ENCODE measurements at regions not wholly inside any gene's neighbourhood (a gene's known extent, or its start where the extent isn't known, plus 50 kb on each side); places are given as distances from the start of the nearest gene placed in this dataset.

GRCh38 chr3:20742903-20743552 lies 557.0 kb upstream of the SGO1 start:
- Mint-ChIP-seq H3K36me3 (ENCODE audit: unreplicated experiment) (no peaks in the 10 kb centered on the region), H3K27me3 (ENCODE audit: unreplicated experiment) (no peaks in the 10 kb centered on the region), H3K27ac (ENCODE audit: unreplicated experiment) (no peak overlapping the region), H3K4me1 (ENCODE audit: low read depth, unreplicated experiment) (peaks cover 16% of the 10 kb centered on the region), H3K9me3 (ENCODE audit: unreplicated experiment) (no peaks in the 10 kb centered on the region), H3K4me3 (ENCODE audit: unreplicated experiment) (no peak overlapping the region)
- TF ChIP-seq CTCF (IDR thresholded peaks at IDR 0.05; ENCODE audit: partially characterized antibody, unreplicated experiment): no peak
- DNase-seq: no peak

DNA sequence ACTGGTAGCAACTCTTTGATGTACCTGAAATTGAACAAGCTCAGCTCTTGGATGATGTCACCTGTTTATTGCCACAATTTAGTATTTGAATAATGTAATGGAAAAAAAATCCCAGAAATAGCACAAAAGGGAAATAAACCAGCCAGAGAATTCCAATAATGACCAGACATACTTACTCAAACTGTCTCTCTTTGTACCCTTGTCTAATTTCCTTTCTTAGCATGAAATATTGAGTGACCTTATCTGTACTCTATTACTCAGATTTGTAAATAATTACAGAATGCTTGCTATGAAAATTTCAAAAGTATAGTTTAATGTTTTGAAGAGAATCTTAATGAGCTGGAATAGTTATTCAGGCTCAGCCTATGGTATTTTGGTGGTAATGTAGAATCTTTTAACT lies 555.4 kb upstream of the SGO1 start:
- no peak overlapping the region for H3K4me3 Mint-ChIP-seq (ENCODE audit: unreplicated experiment)
- no peak overlapping the region for H3K27ac Mint-ChIP-seq (ENCODE audit: unreplicated experiment)
- no peaks in the 10 kb centered on the region for H3K9me3 Mint-ChIP-seq (ENCODE audit: unreplicated experiment)
- H3K27me3 Mint-ChIP-seq (ENCODE audit: unreplicated experiment): peaks cover 3% of the 10 kb centered on the region
- H3K36me3 Mint-ChIP-seq (ENCODE audit: unreplicated experiment): no peaks in the 10 kb centered on the region
- DNase-seq: no peak
- H3K4me1 Mint-ChIP-seq (ENCODE audit: low read depth, unreplicated experiment): peaks cover 16% of the 10 kb centered on the region
- TF ChIP-seq CTCF (IDR thresholded peaks at IDR 0.05; ENCODE audit: partially characterized antibody, unreplicated experiment): no peak

- H3K27me3 Mint-ChIP-seq (ENCODE audit: unreplicated experiment): peaks cover 3% of the 10 kb centered on the region
- H3K4me3 Mint-ChIP-seq (ENCODE audit: unreplicated experiment): no peak overlapping the region
- H3K4me1 Mint-ChIP-seq (ENCODE audit: low read depth, unreplicated experiment): peaks cover 16% of the 10 kb centered on the region
- TF ChIP-seq CTCF (IDR thresholded peaks at IDR 0.05; ENCODE audit: partially characterized antibody, unreplicated experiment): no peak
- no peaks in the 10 kb centered on the region for H3K9me3 Mint-ChIP-seq (ENCODE audit: unreplicated experiment)
- no peak overlapping the region for H3K27ac Mint-ChIP-seq (ENCODE audit: unreplicated experiment)
- no peak for DNase-seq
- H3K36me3 Mint-ChIP-seq (ENCODE audit: unreplicated experiment): no peaks in the 10 kb centered on the region
Measured at GRCh38 chr3:20739814-20740213, 553.8 kb upstream of the SGO1 start.

DNA sequence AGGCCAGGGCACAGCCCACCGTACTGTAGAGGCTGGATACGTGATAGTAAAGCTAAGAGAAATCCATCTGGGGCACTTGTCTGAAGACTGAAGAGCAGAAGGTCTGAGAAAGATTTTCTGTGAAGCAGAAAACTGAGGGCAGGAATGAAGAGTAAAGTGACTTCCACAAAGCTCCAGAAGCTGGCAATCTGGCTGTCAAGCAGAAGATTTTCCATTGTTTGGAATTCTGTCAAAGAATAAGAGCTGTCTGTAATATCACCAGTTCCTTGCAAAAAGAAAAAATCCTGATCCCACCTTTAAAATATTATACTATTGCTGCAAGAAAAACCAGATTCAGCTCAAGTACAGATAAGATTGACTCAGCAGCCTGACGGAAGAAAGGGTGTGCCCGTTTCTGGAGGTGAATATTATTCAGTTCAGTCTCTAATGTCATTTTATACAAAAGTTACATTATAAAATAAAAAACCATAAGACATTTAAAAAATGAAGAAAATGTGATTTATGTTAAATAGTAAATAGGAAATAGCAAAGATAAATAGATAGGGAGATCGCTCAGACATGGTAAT lies 550.4 kb upstream of the SGO1 start:
- DNase-seq: no peak
- no peaks in the 10 kb centered on the region for H3K36me3 Mint-ChIP-seq (ENCODE audit: unreplicated experiment)
- H3K4me1 Mint-ChIP-seq (ENCODE audit: low read depth, unreplicated experiment): peaks cover 5% of the 10 kb centered on the region
- no peaks in the 10 kb centered on the region for H3K9me3 Mint-ChIP-seq (ENCODE audit: unreplicated experiment)
- peaks cover 3% of the 10 kb centered on the region for H3K27me3 Mint-ChIP-seq (ENCODE audit: unreplicated experiment)
- no peak overlapping the region for H3K4me3 Mint-ChIP-seq (ENCODE audit: unreplicated experiment)
- no peak overlapping the region for H3K27ac Mint-ChIP-seq (ENCODE audit: unreplicated experiment)
- TF ChIP-seq CTCF (IDR thresholded peaks at IDR 0.05; ENCODE audit: partially characterized antibody, unreplicated experiment): no peak

DNA sequence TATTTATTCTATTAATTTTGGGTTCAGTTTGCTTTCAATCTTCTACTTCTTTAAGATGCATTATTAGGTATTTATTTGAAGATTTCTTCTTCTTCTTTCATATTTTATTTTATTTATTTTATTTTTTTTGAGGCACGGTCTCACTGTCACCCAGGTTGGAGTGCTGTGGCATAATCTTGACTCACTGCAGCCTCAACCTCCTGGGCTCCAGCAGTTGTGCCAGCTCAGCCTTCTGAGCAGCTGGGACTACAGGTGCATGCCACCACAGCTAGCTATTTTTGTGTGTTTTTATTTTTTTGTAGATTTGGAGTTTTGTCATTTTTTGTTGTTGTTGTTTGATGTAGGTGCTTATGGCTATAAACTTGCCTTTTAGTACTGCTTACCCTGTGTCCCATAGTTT lies 543.2 kb upstream of the SGO1 start:
- Mint-ChIP-seq H3K4me3 (ENCODE audit: unreplicated experiment) (no peak overlapping the region), H3K27me3 (ENCODE audit: unreplicated experiment) (no peaks in the 10 kb centered on the region), H3K9me3 (ENCODE audit: unreplicated experiment) (no peaks in the 10 kb centered on the region), H3K27ac (ENCODE audit: unreplicated experiment) (no peak overlapping the region), H3K4me1 (ENCODE audit: low read depth, unreplicated experiment) (no peaks in the 10 kb centered on the region), H3K36me3 (ENCODE audit: unreplicated experiment) (no peaks in the 10 kb centered on the region)
- no peak for TF ChIP-seq CTCF (IDR thresholded peaks at IDR 0.05; ENCODE audit: partially characterized antibody, unreplicated experiment)
- no peak for DNase-seq

Data from glutamatergic neuron (in vitro differentiated cells).